KMS-11 (cell line): ENCODE measurements at regions not wholly inside any gene's neighbourhood (a gene's known extent, or its start where the extent isn't known, plus 50 kb on each side); places are given as distances from the start of the nearest gene placed in this dataset.

Experiments used
- H2AFZ ChIP-seq: fragments of 200-600 bp; sonication (generic); 2 replicates; pipeline ENCODE4 v1.6.1; 2016; ENCODE audit warnings: antibody characterized with exemption, mixed run types, low read depth
- H3K27ac ChIP-seq: fragments of 200-600 bp; sonication (generic); 2 replicates; pipeline ENCODE4 v1.6.1; 2016; ENCODE audit warnings: mild to moderate bottlenecking, mixed run types
- H3K27me3 ChIP-seq: fragments of 200-600 bp; sonication (generic); 2 replicates; pipeline ENCODE4 v1.6.1; 2017; ENCODE audit warnings: mild to moderate bottlenecking, low read depth, mixed run types, moderate library complexity; ENCODE audit not compliant: insufficient read depth
- H3K36me3 ChIP-seq: fragments of 200-600 bp; sonication (generic); 2 replicates; pipeline ENCODE4 v1.6.1; 2017; ENCODE audit warnings: mild to moderate bottlenecking, mixed run types; ENCODE audit not compliant: insufficient read depth
- H3K4me1 ChIP-seq: fragments of 200-600 bp; sonication (generic); 2 replicates; pipeline ENCODE4 v1.6.1; 2016; ENCODE audit warnings: mild to moderate bottlenecking, low read depth, mixed run types; ENCODE audit not compliant: poor library complexity, severe bottlenecking
- H3K4me2 ChIP-seq: fragments of 200-600 bp; sonication (generic); 2 replicates; pipeline ENCODE4 v1.7.0; 2016; ENCODE audit warnings: mild to moderate bottlenecking, mixed run types
- H3K4me3 ChIP-seq: fragments of 200-600 bp; sonication (generic); IDR thresholded peaks from 2 replicates; pipeline ENCODE4 v1.6.1; 2017; ENCODE audit warnings: low read depth, low read length, mixed read lengths; ENCODE audit not compliant: insufficient read depth
- H3K79me2 ChIP-seq: fragments of 200-600 bp; sonication (generic); 2 replicates; pipeline ENCODE4 v1.6.1; 2016; ENCODE audit warnings: low read depth, mixed run types; ENCODE audit not compliant: insufficient read depth
- H3K9ac ChIP-seq: fragments of 200-600 bp; sonication (generic); 2 replicates; pipeline ENCODE4 v1.6.1; 2016; ENCODE audit warnings: mild to moderate bottlenecking, mixed run types
- H4K20me1 ChIP-seq: fragments of 200-600 bp; sonication (generic); 2 replicates; pipeline ENCODE4 v1.6.1; 2016; ENCODE audit warnings: mild to moderate bottlenecking, mixed run types; ENCODE audit not compliant: insufficient read depth
- TF ChIP-seq, protein P1 (sequence below): fragments of 200-600 bp; sonication (generic); conservative IDR thresholded peaks from 2 replicates; pipeline ENCODE4 v1.6.1; 2017; ENCODE audit warnings: low read depth, mild to moderate bottlenecking, antibody characterized with exemption, low read length, moderate library complexity, mixed read lengths

- Histone ChIP-seq H3K4me3 (no peak overlapping the region), H3K9ac (no peak overlapping the region), H3K27ac (no peak overlapping the region), H3K36me3 (no peaks in the 10 kb centered on the region), H3K4me1 (no peaks in the 10 kb centered on the region), H3K4me2 (no peak overlapping the region), H2AFZ (no peak overlapping the region), H3K27me3 (no peaks in the 10 kb centered on the region), H3K79me2 (no peaks in the 10 kb centered on the region), H4K20me1 (no peaks in the 10 kb centered on the region)
- TF ChIP-seq, protein P1, sequence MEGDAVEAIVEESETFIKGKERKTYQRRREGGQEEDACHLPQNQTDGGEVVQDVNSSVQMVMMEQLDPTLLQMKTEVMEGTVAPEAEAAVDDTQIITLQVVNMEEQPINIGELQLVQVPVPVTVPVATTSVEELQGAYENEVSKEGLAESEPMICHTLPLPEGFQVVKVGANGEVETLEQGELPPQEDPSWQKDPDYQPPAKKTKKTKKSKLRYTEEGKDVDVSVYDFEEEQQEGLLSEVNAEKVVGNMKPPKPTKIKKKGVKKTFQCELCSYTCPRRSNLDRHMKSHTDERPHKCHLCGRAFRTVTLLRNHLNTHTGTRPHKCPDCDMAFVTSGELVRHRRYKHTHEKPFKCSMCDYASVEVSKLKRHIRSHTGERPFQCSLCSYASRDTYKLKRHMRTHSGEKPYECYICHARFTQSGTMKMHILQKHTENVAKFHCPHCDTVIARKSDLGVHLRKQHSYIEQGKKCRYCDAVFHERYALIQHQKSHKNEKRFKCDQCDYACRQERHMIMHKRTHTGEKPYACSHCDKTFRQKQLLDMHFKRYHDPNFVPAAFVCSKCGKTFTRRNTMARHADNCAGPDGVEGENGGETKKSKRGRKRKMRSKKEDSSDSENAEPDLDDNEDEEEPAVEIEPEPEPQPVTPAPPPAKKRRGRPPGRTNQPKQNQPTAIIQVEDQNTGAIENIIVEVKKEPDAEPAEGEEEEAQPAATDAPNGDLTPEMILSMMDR: no peak
These were observed 115.6 kb upstream of the KLF14 start for GRCh38 chr7:130849604-130850003.

DNA sequence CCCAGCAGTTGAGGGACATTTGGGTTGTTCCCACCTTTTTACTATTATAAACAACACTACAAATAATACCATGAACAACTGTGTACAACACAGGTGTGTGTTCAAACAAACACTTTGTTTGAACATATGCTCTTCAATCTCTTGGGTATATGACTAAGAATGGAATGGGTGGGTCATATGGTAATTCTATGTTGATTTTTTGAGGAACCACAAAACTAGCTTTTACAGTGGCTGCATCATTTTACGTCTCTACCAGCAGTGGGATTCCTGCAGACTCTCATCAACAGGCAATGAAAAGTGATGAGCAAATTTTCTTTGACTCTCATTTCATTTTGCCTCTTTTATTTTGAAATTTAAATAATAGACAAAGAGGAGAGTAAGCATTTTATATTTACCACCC lies 116.9 kb upstream of the KLF14 start:
- Histone ChIP-seq H2AFZ (no peak overlapping the region), H3K27ac (no peak overlapping the region), H4K20me1 (no peaks in the 10 kb centered on the region), H3K4me3 (no peak overlapping the region), H3K27me3 (no peaks in the 10 kb centered on the region), H3K4me2 (no peak overlapping the region), H3K79me2 (no peaks in the 10 kb centered on the region), H3K9ac (no peak overlapping the region), H3K4me1 (no peaks in the 10 kb centered on the region), H3K36me3 (no peaks in the 10 kb centered on the region)
- TF ChIP-seq, protein P1: no peak

DNA sequence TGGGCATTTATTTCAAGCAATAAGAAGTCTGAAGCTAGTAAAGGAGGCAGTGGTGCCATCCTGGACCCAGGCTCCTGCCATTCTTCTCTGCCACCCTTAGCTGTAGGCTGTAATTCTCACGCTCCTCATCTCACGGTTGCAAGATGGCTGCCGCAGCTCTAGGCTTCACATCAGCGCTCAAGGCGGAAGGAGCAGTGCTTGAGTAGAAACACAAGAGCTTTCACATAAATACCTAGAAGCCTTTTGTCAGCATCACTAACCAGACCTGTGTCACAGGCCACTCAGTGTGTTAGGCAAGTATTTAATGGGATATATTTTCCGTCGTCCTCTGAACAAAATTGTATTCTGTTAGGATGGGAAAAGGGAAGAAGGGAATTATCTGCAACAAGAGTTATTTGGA lies 118.9 kb upstream of the KLF14 start:
- no peaks in the 10 kb centered on the region for H3K27me3 ChIP-seq
- H3K4me2 ChIP-seq: no peak overlapping the region
- H3K79me2 ChIP-seq: no peaks in the 10 kb centered on the region
- H4K20me1 ChIP-seq: no peaks in the 10 kb centered on the region
- H3K36me3 ChIP-seq: no peaks in the 10 kb centered on the region
- H3K4me3 ChIP-seq: no peak overlapping the region
- no peak overlapping the region for H2AFZ ChIP-seq
- no peak overlapping the region for H3K9ac ChIP-seq
- no peaks in the 10 kb centered on the region for H3K4me1 ChIP-seq
- TF ChIP-seq, protein P1: no peak
- no peak overlapping the region for H3K27ac ChIP-seq

GRCh38 chr7:130853503-130854279 lies 119.7 kb upstream of the KLF14 start:
- Histone ChIP-seq H2AFZ (no peak overlapping the region), H3K4me1 (no peaks in the 10 kb centered on the region), H3K9ac (no peak overlapping the region), H3K27me3 (no peaks in the 10 kb centered on the region), H3K36me3 (no peaks in the 10 kb centered on the region), H3K4me3 (no peak overlapping the region), H3K27ac (no peak overlapping the region), H3K4me2 (no peak overlapping the region), H4K20me1 (no peaks in the 10 kb centered on the region), H3K79me2 (no peaks in the 10 kb centered on the region)
- TF ChIP-seq, protein P1: no peak
